ENCODE measurements at regions not wholly inside any gene's neighbourhood (a gene's known extent, or its start where the extent isn't known, plus 50 kb on each side); places are given as distances from the start of the nearest gene placed in this dataset.

GRCh38 chr19:29022165-29022564 lies 190.8 kb downstream of the UQCRFS1 start:
- H3K36me3 ChIP-seq (ENCODE audit: control insufficient read depth, insufficient read depth, low read length, severe bottlenecking): no peaks in the 10 kb centered on the region
- no peak overlapping the region for H3K4me3 ChIP-seq (ENCODE audit: low read length)
- H3K9me3 ChIP-seq (ENCODE audit: control insufficient read depth, low read length): no peaks in the 10 kb centered on the region
- H3K27me3 ChIP-seq (replicated peaks; ENCODE audit: control insufficient read depth, insufficient read depth, low read length): peaks cover 29% of the 10 kb centered on the region
- no peak for DNase-seq (ENCODE audit: low read depth)
- H3K9ac ChIP-seq (ENCODE audit: low read length): no peak overlapping the region
- H3K4me1 ChIP-seq (ENCODE audit: control insufficient read depth, insufficient read depth, low read length): no peaks in the 10 kb centered on the region

- peaks cover 35% of the 10 kb centered on the region for H3K27me3 ChIP-seq (replicated peaks; ENCODE audit: control insufficient read depth, insufficient read depth, low read length)
- no peaks in the 10 kb centered on the region for H3K36me3 ChIP-seq (ENCODE audit: control insufficient read depth, insufficient read depth, low read length, severe bottlenecking)
- H3K9me3 ChIP-seq (ENCODE audit: control insufficient read depth, low read length): no peaks in the 10 kb centered on the region
- no peak overlapping the region for H3K4me3 ChIP-seq (ENCODE audit: low read length)
- no peaks in the 10 kb centered on the region for H3K4me1 ChIP-seq (ENCODE audit: control insufficient read depth, insufficient read depth, low read length)
- no peak overlapping the region for H3K9ac ChIP-seq (ENCODE audit: low read length)
- DNase-seq (ENCODE audit: low read depth): no peak
Observed at GRCh38 chr19:29021232-29021916, 191.6 kb downstream of the UQCRFS1 start.

GRCh38 chr19:29019403-29019802 lies 193.5 kb downstream of the UQCRFS1 start:
- Histone ChIP-seq H3K9me3 (ENCODE audit: control insufficient read depth, low read length) (no peaks in the 10 kb centered on the region), H3K4me3 (ENCODE audit: low read length) (no peak overlapping the region), H3K36me3 (ENCODE audit: control insufficient read depth, insufficient read depth, low read length, severe bottlenecking) (no peaks in the 10 kb centered on the region), H3K27me3 (replicated peaks; ENCODE audit: control insufficient read depth, insufficient read depth, low read length) (peaks cover 55% of the 10 kb centered on the region), H3K9ac (ENCODE audit: low read length) (no peak overlapping the region), H3K4me1 (ENCODE audit: control insufficient read depth, insufficient read depth, low read length) (no peaks in the 10 kb centered on the region)
- DNase-seq (ENCODE audit: low read depth): no peak

- no peak for DNase-seq (ENCODE audit: low read depth)
- Histone ChIP-seq H3K27me3 (replicated peaks; ENCODE audit: control insufficient read depth, insufficient read depth, low read length) (peaks cover 58% of the 10 kb centered on the region), H3K4me3 (ENCODE audit: low read length) (no peak overlapping the region), H3K9me3 (ENCODE audit: control insufficient read depth, low read length) (no peaks in the 10 kb centered on the region), H3K36me3 (ENCODE audit: control insufficient read depth, insufficient read depth, low read length, severe bottlenecking) (no peaks in the 10 kb centered on the region), H3K4me1 (ENCODE audit: control insufficient read depth, insufficient read depth, low read length) (no peaks in the 10 kb centered on the region), H3K9ac (ENCODE audit: low read length) (no peak overlapping the region)
Observed at GRCh38 chr19:29018542-29018941, 194.4 kb downstream of the UQCRFS1 start.

GRCh38 chr19:29017788-29018187 lies 195.2 kb downstream of the UQCRFS1 start:
- no peak overlapping the region for H3K9ac ChIP-seq (ENCODE audit: low read length)
- H3K27me3 ChIP-seq (replicated peaks; ENCODE audit: control insufficient read depth, insufficient read depth, low read length): peaks cover 58% of the 10 kb centered on the region
- no peak overlapping the region for H3K4me3 ChIP-seq (ENCODE audit: low read length)
- H3K36me3 ChIP-seq (ENCODE audit: control insufficient read depth, insufficient read depth, low read length, severe bottlenecking): no peaks in the 10 kb centered on the region
- no peaks in the 10 kb centered on the region for H3K9me3 ChIP-seq (ENCODE audit: control insufficient read depth, low read length)
- no peaks in the 10 kb centered on the region for H3K4me1 ChIP-seq (ENCODE audit: control insufficient read depth, insufficient read depth, low read length)
- DNase-seq (ENCODE audit: low read depth): no peak

- Histone ChIP-seq H3K36me3 (ENCODE audit: control insufficient read depth, insufficient read depth, low read length, severe bottlenecking) (no peaks in the 10 kb centered on the region), H3K4me3 (ENCODE audit: low read length) (no peak overlapping the region), H3K9ac (ENCODE audit: low read length) (no peak overlapping the region), H3K4me1 (ENCODE audit: control insufficient read depth, insufficient read depth, low read length) (no peaks in the 10 kb centered on the region), H3K27me3 (replicated peaks; ENCODE audit: control insufficient read depth, insufficient read depth, low read length) (peaks cover 53% of the 10 kb centered on the region), H3K9me3 (ENCODE audit: control insufficient read depth, low read length) (no peaks in the 10 kb centered on the region)
- DNase-seq (ENCODE audit: low read depth): no peak
Observed at GRCh38 chr19:29016926-29017760, 195.8 kb downstream of the UQCRFS1 start.

- DNase-seq (ENCODE audit: low read depth): no peak
- no peak overlapping the region for H3K9ac ChIP-seq (ENCODE audit: low read length)
- H3K9me3 ChIP-seq (ENCODE audit: control insufficient read depth, low read length): no peaks in the 10 kb centered on the region
- H3K4me1 ChIP-seq (ENCODE audit: control insufficient read depth, insufficient read depth, low read length): no peaks in the 10 kb centered on the region
- no peaks in the 10 kb centered on the region for H3K36me3 ChIP-seq (ENCODE audit: control insufficient read depth, insufficient read depth, low read length, severe bottlenecking)
- no peak overlapping the region for H3K4me3 ChIP-seq (ENCODE audit: low read length)
- peaks cover 45% of the 10 kb centered on the region for H3K27me3 ChIP-seq (replicated peaks; ENCODE audit: control insufficient read depth, insufficient read depth, low read length)
Observed at GRCh38 chr19:29016353-29016752, 196.6 kb downstream of the UQCRFS1 start.

- Histone ChIP-seq H3K9ac (ENCODE audit: low read length) (no peak overlapping the region), H3K27me3 (replicated peaks; ENCODE audit: control insufficient read depth, insufficient read depth, low read length) (peaks cover 44% of the 10 kb centered on the region), H3K9me3 (ENCODE audit: control insufficient read depth, low read length) (no peaks in the 10 kb centered on the region), H3K36me3 (ENCODE audit: control insufficient read depth, insufficient read depth, low read length, severe bottlenecking) (no peaks in the 10 kb centered on the region), H3K4me3 (ENCODE audit: low read length) (no peak overlapping the region), H3K4me1 (ENCODE audit: control insufficient read depth, insufficient read depth, low read length) (no peaks in the 10 kb centered on the region)
- no peak for DNase-seq (ENCODE audit: low read depth)
Observed at GRCh38 chr19:29015569-29015968, 197.4 kb downstream of the UQCRFS1 start.

- no peaks in the 10 kb centered on the region for H3K9me3 ChIP-seq (ENCODE audit: control insufficient read depth, low read length)
- no peak for DNase-seq (ENCODE audit: low read depth)
- H3K4me1 ChIP-seq (ENCODE audit: control insufficient read depth, insufficient read depth, low read length): no peaks in the 10 kb centered on the region
- no peak overlapping the region for H3K4me3 ChIP-seq (ENCODE audit: low read length)
- no peak overlapping the region for H3K9ac ChIP-seq (ENCODE audit: low read length)
- H3K36me3 ChIP-seq (ENCODE audit: control insufficient read depth, insufficient read depth, low read length, severe bottlenecking): no peaks in the 10 kb centered on the region
- H3K27me3 ChIP-seq (replicated peaks; ENCODE audit: control insufficient read depth, insufficient read depth, low read length): peaks cover 44% of the 10 kb centered on the region
Observed at GRCh38 chr19:29014857-29015436, 198.0 kb downstream of the UQCRFS1 start.

GRCh38 chr19:29013988-29014387 lies 199.0 kb downstream of the UQCRFS1 start:
- DNase-seq (ENCODE audit: low read depth): no peak
- Histone ChIP-seq H3K4me1 (ENCODE audit: control insufficient read depth, insufficient read depth, low read length) (no peaks in the 10 kb centered on the region), H3K4me3 (ENCODE audit: low read length) (no peak overlapping the region), H3K9me3 (ENCODE audit: control insufficient read depth, low read length) (no peaks in the 10 kb centered on the region), H3K9ac (ENCODE audit: low read length) (no peak overlapping the region), H3K27me3 (replicated peaks; ENCODE audit: control insufficient read depth, insufficient read depth, low read length) (peaks cover 52% of the 10 kb centered on the region), H3K36me3 (ENCODE audit: control insufficient read depth, insufficient read depth, low read length, severe bottlenecking) (no peaks in the 10 kb centered on the region)

- no peaks in the 10 kb centered on the region for H3K9me3 ChIP-seq (ENCODE audit: control insufficient read depth, low read length)
- no peak overlapping the region for H3K9ac ChIP-seq (ENCODE audit: low read length)
- H3K27me3 ChIP-seq (replicated peaks; ENCODE audit: control insufficient read depth, insufficient read depth, low read length): peaks cover 54% of the 10 kb centered on the region
- H3K36me3 ChIP-seq (ENCODE audit: control insufficient read depth, insufficient read depth, low read length, severe bottlenecking): no peaks in the 10 kb centered on the region
- no peak overlapping the region for H3K4me3 ChIP-seq (ENCODE audit: low read length)
- no peak for DNase-seq (ENCODE audit: low read depth)
- H3K4me1 ChIP-seq (ENCODE audit: control insufficient read depth, insufficient read depth, low read length): no peaks in the 10 kb centered on the region
Observed at GRCh38 chr19:29013325-29013724, 199.6 kb downstream of the UQCRFS1 start.

All from adipocyte (in vitro differentiated cells).